WTC11 (cell line): ENCODE measurements at regions not wholly inside any gene's neighbourhood (a gene's known extent, or its start where the extent isn't known, plus 50 kb on each side); places are given as distances from the start of the nearest gene placed in this dataset.

Experiments used
- ATAC-seq: fragments of 200-7000 bp; cut with Tn5 transposase; 2 replicates; pipeline ENCODE4 v1.10.0; 2021; ENCODE audit warnings: mild to moderate bottlenecking, moderate library complexity
- CTCF ChIA-PET: fragments of 300-600 bp; sonication (Branson Sonifier 250); formaldehyde crosslinking; loops from one replicate; lab custom pipeline; 2021; ENCODE audit warnings: antibody characterized with exemption; lab: Charles Lee
- POLR2A ChIA-PET: fragments of 350-600 bp; sonication (Branson Sonifier 250); formaldehyde crosslinking; loops from one replicate; lab custom pipeline; 2021; ENCODE audit warnings: antibody characterized with exemption; lab: Charles Lee
- DNase-seq: peaks from one replicate; pipeline ENCODE4 v3.0.0; 2021; ENCODE audit warnings: low spot score
- H3K27ac Mint-ChIP-seq: 2 replicates; pipeline ENCODE4 v1.8.0; 2021; ENCODE audit warnings: mixed read lengths
- H3K27me3 Mint-ChIP-seq: 2 replicates; pipeline ENCODE4 v1.8.0; 2021; ENCODE audit warnings: low read depth, mild to moderate bottlenecking, moderate library complexity, mixed read lengths
- H3K36me3 Mint-ChIP-seq: 2 replicates; pipeline ENCODE4 v1.8.0; 2021; ENCODE audit warnings: mixed read lengths
- H3K4me1 Mint-ChIP-seq: 2 replicates; pipeline ENCODE4 v1.8.0; 2022; ENCODE audit warnings: mixed read lengths
- H3K4me3 Mint-ChIP-seq: 2 replicates; pipeline ENCODE4 v1.8.0; 2021; ENCODE audit warnings: mild to moderate bottlenecking, moderate library complexity, mixed read lengths
- H3K9me3 Mint-ChIP-seq: 2 replicates; pipeline ENCODE4 v1.8.0; 2021; ENCODE audit warnings: mixed read lengths
- ATF1 ChIP-seq: sonication (generic); formaldehyde crosslinking; IDR thresholded peaks from 2 replicates; pipeline ENCODE4 v1.8.1; 2023; ENCODE audit warnings: mild to moderate bottlenecking, moderate library complexity, missing genetic modification reagents
- CBFB ChIP-seq: sonication (generic); formaldehyde crosslinking; IDR thresholded peaks from 2 replicates; pipeline ENCODE4 v1.8.1; 2022; ENCODE audit warnings: mild to moderate bottlenecking, low read depth, missing genetic modification reagents
- CDX4 ChIP-seq: fragments of 250-450 bp; sonication (Bioruptor Pico); IDR thresholded peaks from 2 replicates; pipeline ENCODE4 v1.9.0; 2021; ENCODE audit warnings: moderate library complexity, mild to moderate bottlenecking, inconsistent platforms, borderline replicate concordance
- E2F1 ChIP-seq: sonication (generic); formaldehyde crosslinking; IDR thresholded peaks from 2 replicates; pipeline ENCODE4 v1.8.0; 2022; ENCODE audit warnings: mild to moderate bottlenecking, missing genetic modification reagents
- ETV6 ChIP-seq: sonication (generic); formaldehyde crosslinking; IDR thresholded peaks from 2 replicates; pipeline ENCODE4 v1.8.1; 2022; ENCODE audit warnings: mild to moderate bottlenecking, missing genetic modification reagents
- FOXP4 ChIP-seq: sonication (generic); formaldehyde crosslinking; IDR thresholded peaks from 2 replicates; pipeline ENCODE4 v1.8.0; 2022; ENCODE audit warnings: mild to moderate bottlenecking, missing genetic modification reagents
- IRF1 ChIP-seq: sonication (generic); formaldehyde crosslinking; IDR thresholded peaks from 2 replicates; pipeline ENCODE4 v1.8.0; 2023; ENCODE audit warnings: missing genetic modification reagents
- IRF2 ChIP-seq: sonication (generic); formaldehyde crosslinking; IDR thresholded peaks from 2 replicates; pipeline ENCODE4 v1.8.0; 2022; ENCODE audit warnings: low read depth, missing genetic modification reagents, borderline replicate concordance
- MAX ChIP-seq: sonication (generic); formaldehyde crosslinking; IDR thresholded peaks from 2 replicates; pipeline ENCODE4 v1.8.0; 2022; ENCODE audit warnings: mild to moderate bottlenecking, missing genetic modification reagents
- MXD4 ChIP-seq: fragments of 250-450 bp; sonication (Bioruptor Pico); IDR thresholded peaks from 2 replicates; pipeline ENCODE4 v1.8.0; 2021; ENCODE audit warnings: mild to moderate bottlenecking, moderate library complexity, borderline replicate concordance
- MYBL2 ChIP-seq: sonication (generic); formaldehyde crosslinking; IDR thresholded peaks from 2 replicates; pipeline ENCODE4 v1.8.1; 2023; ENCODE audit warnings: mild to moderate bottlenecking, moderate library complexity, missing genetic modification reagents
- NFATC4 ChIP-seq: fragments of 250-450 bp; sonication (Bioruptor Pico); IDR thresholded peaks from 2 replicates; pipeline ENCODE4 v1.9.0; 2021; ENCODE audit warnings: mild to moderate bottlenecking
- NFE2L1 ChIP-seq: sonication (generic); formaldehyde crosslinking; IDR thresholded peaks from 2 replicates; pipeline ENCODE4 v1.8.1; 2023; ENCODE audit warnings: missing genetic modification reagents
- NR1H2 ChIP-seq: sonication (generic); formaldehyde crosslinking; IDR thresholded peaks from 2 replicates; pipeline ENCODE4 v1.9.0; 2021; ENCODE audit warnings: mild to moderate bottlenecking, moderate library complexity, missing genetic modification reagents
- ZNF121 ChIP-seq: sonication (generic); formaldehyde crosslinking; IDR thresholded peaks from 2 replicates; pipeline ENCODE4 v1.8.0; 2023; ENCODE audit warnings: missing genetic modification reagents
- ZNF138 ChIP-seq: sonication (generic); formaldehyde crosslinking; conservative IDR thresholded peaks from 2 replicates; pipeline ENCODE4 v1.8.1; 2022; ENCODE audit warnings: mild to moderate bottlenecking, moderate library complexity, missing genetic modification reagents
- ZNF317 ChIP-seq: sonication (generic); formaldehyde crosslinking; IDR thresholded peaks from 2 replicates; pipeline ENCODE4 v1.8.1; 2023; ENCODE audit warnings: low read depth, mild to moderate bottlenecking, moderate library complexity, missing genetic modification reagents, borderline replicate concordance
- ZNF396 ChIP-seq: fragments of 250-450 bp; sonication (Bioruptor Pico); IDR thresholded peaks from 2 replicates; pipeline ENCODE4 v1.8.0; 2021; ENCODE audit warnings: mild to moderate bottlenecking, moderate library complexity, borderline replicate concordance

GRCh38 chr5:3661755-3662296 lies 66.2 kb downstream of the IRX1 start:
- DNase-seq (no peak), ATAC-seq (no peak)
- no peaks in the 10 kb centered on the region for H3K36me3 Mint-ChIP-seq
- H3K4me1 Mint-ChIP-seq: no peaks in the 10 kb centered on the region
- TF ChIP-seq MXD4 (CRISPR knock-in tag): no peak
- H3K9me3 Mint-ChIP-seq: peaks cover 11% of the 10 kb centered on the region
- CTCF ChIA-PET: no interaction called here
- no peak overlapping the region for H3K27ac Mint-ChIP-seq
- POLR2A ChIA-PET: no interaction called here
- H3K27me3 Mint-ChIP-seq: no peaks in the 10 kb centered on the region
- no peak overlapping the region for H3K4me3 Mint-ChIP-seq

GRCh38 chr5:3662344-3662743 lies 66.7 kb downstream of the IRX1 start:
- Mint-ChIP-seq H3K9me3 (peaks cover 11% of the 10 kb centered on the region), H3K27me3 (peaks cover 3% of the 10 kb centered on the region; the same call in 1 of the 2 replicates), H3K27ac (no peak overlapping the region), H3K4me1 (no peaks in the 10 kb centered on the region), H3K36me3 (no peaks in the 10 kb centered on the region), H3K4me3 (no peak overlapping the region)
- DNase-seq (no peak), ATAC-seq (no peak)
- ChIA-PET CTCF (no interaction called here), POLR2A (no interaction called here)
- no peak for TF ChIP-seq ZNF396

GRCh38 chr5:3671337-3671736 lies 75.7 kb downstream of the IRX1 start:
- no peak overlapping the region for H3K4me3 Mint-ChIP-seq
- no peak for DNase-seq
- H3K36me3 Mint-ChIP-seq: no peaks in the 10 kb centered on the region
- ChIA-PET CTCF (no interaction called here), POLR2A (no interaction called here)
- peaks cover 11% of the 10 kb centered on the region for H3K9me3 Mint-ChIP-seq
- H3K4me1 Mint-ChIP-seq: peaks cover 10% of the 10 kb centered on the region
- no peak for ATAC-seq
- H3K27ac Mint-ChIP-seq: no peak overlapping the region
- TF ChIP-seq CBFB (CRISPR knock-in tag): no peak
- TF ChIP-seq E2F1 (CRISPR knock-in tag): no peak
- no peak for TF ChIP-seq ATF1 (CRISPR knock-in tag)
- TF ChIP-seq FOXP4 (CRISPR knock-in tag): no peak
- no peak for TF ChIP-seq ZNF317 (CRISPR knock-in tag)
- no peak for TF ChIP-seq CDX4 (CRISPR knock-in tag)
- no peak for TF ChIP-seq NFE2L1 (CRISPR knock-in tag)
- TF ChIP-seq ZNF121 (CRISPR knock-in tag): no peak
- no peak for TF ChIP-seq IRF1 (CRISPR knock-in tag)
- TF ChIP-seq NR1H2 (CRISPR knock-in tag): no peak
- no peak for TF ChIP-seq MAX (CRISPR knock-in tag)
- TF ChIP-seq IRF2 (CRISPR knock-in tag): no peak
- H3K27me3 Mint-ChIP-seq: peaks cover 6% of the 10 kb centered on the region; the same call in 1 of the 2 replicates

- ATAC-seq (no peak), DNase-seq (no peak)
- no peak for TF ChIP-seq ETV6 (CRISPR knock-in tag)
- no peak for TF ChIP-seq NFATC4 (CRISPR knock-in tag)
- no peak for TF ChIP-seq ZNF138 (CRISPR knock-in tag)
- TF ChIP-seq MYBL2 (CRISPR knock-in tag): no peak
- no peak overlapping the region for H3K4me3 Mint-ChIP-seq
- no peaks in the 10 kb centered on the region; the same call in 1 of the 2 replicates for H3K27me3 Mint-ChIP-seq
- no peak overlapping the region for H3K27ac Mint-ChIP-seq
- POLR2A ChIA-PET: no interaction called here
- H3K9me3 Mint-ChIP-seq: peaks cover 10% of the 10 kb centered on the region
- H3K4me1 Mint-ChIP-seq: peaks cover 10% of the 10 kb centered on the region
- no peaks in the 10 kb centered on the region for H3K36me3 Mint-ChIP-seq
- CTCF ChIA-PET: no interaction called here
Measured at GRCh38 chr5:3678801-3679200, 83.2 kb downstream of the IRX1 start.
